Islet precursor cell (in vitro differentiated cells): ENCODE measurements at regions not wholly inside any gene's neighbourhood (a gene's known extent, or its start where the extent isn't known, plus 50 kb on each side); places are given as distances from the start of the nearest gene placed in this dataset.
A peak's percentile ranks its signal among the peaks of the same experiment; 100 is the strongest.

ENCODE experiments used
- DNase-seq: peaks from one replicate; pipeline ENCODE4 v3.0.0-alpha.2; 2018

GRCh38 chr4:42331914-42332368 is 65.3 kb upstream of the SHISA3 start:
- no peak for DNase-seq

GRCh38 chr4:42339935-42340406 is 57.3 kb upstream of the SHISA3 start:
- peak; percentile 71 for DNase-seq

GRCh38 chr4:42341518-42342026 is 55.7 kb upstream of the SHISA3 start:
- DNase-seq = no peak

- DNase-seq = no peak
These were observed 54.8 kb upstream of the SHISA3 start for GRCh38 chr4:42342459-42342858.

GRCh38 chr4:42344309-42344708 is 53.0 kb upstream of the SHISA3 start:
- no peak for DNase-seq

GRCh38 chr4:42344749-42345148 is 52.5 kb upstream of the SHISA3 start:
- no peak for DNase-seq

- DNase-seq = no peak
These were observed 51.2 kb upstream of the SHISA3 start for GRCh38 chr4:42345962-42346544.

GRCh38 chr4:42347076-42347475 is 50.2 kb upstream of the SHISA3 start:
- DNase-seq = no peak
